Activated naive CD4-positive, alpha-beta T cell treated with anti-CD3 and anti-CD28 coated beads, Interleukin-2, amount 10 ng/mL, durations not matched to agents 7 days and 5 days (primary cell): ENCODE measurements at regions not wholly inside any gene's neighbourhood (a gene's known extent, or its start where the extent isn't known, plus 50 kb on each side); places are given as distances from the start of the nearest gene placed in this dataset.

Source experiments
- CTCF ChIA-PET: fragments of 350-600 bp; sonication (Branson Sonifier 250); formaldehyde crosslinking; loops from one replicate; lab custom pipeline; 2021; ENCODE audit warnings: antibody characterized with exemption; lab: Charles Lee
- DNase-seq: peaks from one replicate; pipeline ENCODE4 v3.0.0-alpha.2; 2020
- H3K27ac Mint-ChIP-seq: one replicate; pipeline ENCODE4 v1.8.0; 2021; ENCODE audit warnings: mild to moderate bottlenecking, moderate library complexity, mixed read lengths
- H3K27me3 Mint-ChIP-seq: one replicate; pipeline ENCODE4 v1.8.0; 2021; ENCODE audit warnings: mild to moderate bottlenecking, mixed read lengths
- H3K36me3 Mint-ChIP-seq: one replicate; pipeline ENCODE4 v1.8.0; 2021; ENCODE audit warnings: mixed read lengths
- H3K4me1 Mint-ChIP-seq: one replicate; pipeline ENCODE4 v1.8.0; 2021; ENCODE audit warnings: mixed read lengths
- H3K4me3 Mint-ChIP-seq: one replicate; pipeline ENCODE4 v1.8.0; 2021; ENCODE audit warnings: mild to moderate bottlenecking, moderate library complexity, mixed read lengths
- H3K9me3 Mint-ChIP-seq: one replicate; pipeline ENCODE4 v1.8.0; 2021; ENCODE audit warnings: mixed read lengths

DNA sequence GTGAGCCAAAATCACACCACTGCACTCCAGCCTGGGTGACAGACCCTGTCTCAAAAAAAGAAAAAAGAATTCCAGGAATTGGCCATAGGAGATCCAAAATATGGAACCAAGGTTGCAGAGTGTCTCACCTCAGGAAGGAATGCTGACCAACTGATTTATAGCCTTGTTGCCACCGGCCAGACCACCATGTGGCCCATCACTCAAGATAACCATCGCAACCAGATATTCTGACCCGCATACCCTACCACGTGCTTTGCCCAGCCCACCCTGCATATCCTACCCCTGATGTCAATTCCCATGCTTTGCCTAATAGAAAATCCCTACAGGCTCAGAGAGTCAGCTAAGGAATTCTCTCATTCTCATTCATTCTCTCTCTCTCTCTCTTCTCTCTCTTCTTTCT is 95.1 kb upstream of the DOCK9 start:
- no peaks in the 10 kb centered on the region for H3K27me3 Mint-ChIP-seq
- peak overlapping the region; percentile 44 for H3K27ac Mint-ChIP-seq
- peaks cover 24% of the 10 kb centered on the region for H3K9me3 Mint-ChIP-seq
- peaks cover 76% of the 10 kb centered on the region for H3K36me3 Mint-ChIP-seq
- DNase-seq = no peak
- CTCF ChIA-PET = no interaction called here
- no peak overlapping the region for H3K4me3 Mint-ChIP-seq
- H3K4me1 Mint-ChIP-seq = peaks cover 74% of the 10 kb centered on the region

DNA sequence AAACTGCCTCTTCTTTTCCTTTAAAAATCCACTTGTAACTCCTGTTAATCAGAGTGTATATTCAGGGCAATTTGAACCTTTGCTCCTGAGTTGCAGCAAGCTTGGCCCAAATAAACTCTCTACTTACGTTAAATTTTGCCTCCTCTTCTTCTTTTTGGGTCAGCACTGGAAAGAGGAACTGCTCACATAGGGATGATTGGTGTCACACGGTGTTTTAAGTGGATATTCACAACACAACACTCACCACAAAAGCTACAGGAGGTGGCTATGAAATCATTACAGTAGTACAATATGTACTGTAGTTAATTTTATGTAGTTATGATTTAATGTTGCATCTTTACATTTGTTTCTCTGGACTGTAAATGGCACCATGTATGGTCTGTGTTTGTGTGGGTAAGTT is 96.8 kb upstream of the DOCK9 start:
- H3K4me3 Mint-ChIP-seq = no peak overlapping the region
- peak overlapping the region; percentile 54 for H3K27ac Mint-ChIP-seq
- peaks cover 66% of the 10 kb centered on the region for H3K36me3 Mint-ChIP-seq
- H3K9me3 Mint-ChIP-seq = peaks cover 24% of the 10 kb centered on the region
- H3K4me1 Mint-ChIP-seq = peaks cover 83% of the 10 kb centered on the region
- no peak for DNase-seq
- CTCF ChIA-PET = no interaction called here
- no peaks in the 10 kb centered on the region for H3K27me3 Mint-ChIP-seq

- peaks cover 66% of the 10 kb centered on the region for H3K36me3 Mint-ChIP-seq
- no peaks in the 10 kb centered on the region for H3K27me3 Mint-ChIP-seq
- CTCF ChIA-PET = interaction anchor here (0.7 kb wide), 1 partner anchor 62 kb away, joined by 4 read pairs; no protein-coding TSS in a partner anchor
- peaks cover 24% of the 10 kb centered on the region for H3K9me3 Mint-ChIP-seq
- peak overlapping the region; percentile 48 for H3K4me3 Mint-ChIP-seq
- H3K27ac Mint-ChIP-seq = peak overlapping the region; percentile 97
- peak; percentile 54 for DNase-seq
- peaks cover 89% of the 10 kb centered on the region for H3K4me1 Mint-ChIP-seq
These were observed 97.7 kb upstream of the DOCK9 start for GRCh38 chr13:99075268-99076191.

- peak; percentile 34 for DNase-seq
- CTCF ChIA-PET = interaction anchor here (0.9 to 2.1 kb wide), 3 partner anchors 44 to 188 kb away, joined by 3 to 5 read pairs (median 3); no protein-coding TSS in a partner anchor
- peaks cover 82% of the 10 kb centered on the region for H3K4me1 Mint-ChIP-seq
- H3K4me3 Mint-ChIP-seq = no peak overlapping the region
- H3K9me3 Mint-ChIP-seq = peaks cover 16% of the 10 kb centered on the region
- H3K27ac Mint-ChIP-seq = peak overlapping the region; percentile 70
- H3K36me3 Mint-ChIP-seq = peaks cover 52% of the 10 kb centered on the region
- no peaks in the 10 kb centered on the region for H3K27me3 Mint-ChIP-seq
These were observed 100.3 kb upstream of the DOCK9 start for GRCh38 chr13:99078017-99078771.

GRCh38 chr13:99080131-99080530 is 102.3 kb upstream of the DOCK9 start:
- no peaks in the 10 kb centered on the region for H3K27me3 Mint-ChIP-seq
- DNase-seq = no peak
- H3K4me1 Mint-ChIP-seq = peaks cover 82% of the 10 kb centered on the region
- CTCF ChIA-PET = no interaction called here
- no peak overlapping the region for H3K27ac Mint-ChIP-seq
- H3K36me3 Mint-ChIP-seq = peaks cover 44% of the 10 kb centered on the region
- no peak overlapping the region for H3K4me3 Mint-ChIP-seq
- H3K9me3 Mint-ChIP-seq = no peaks in the 10 kb centered on the region

DNA sequence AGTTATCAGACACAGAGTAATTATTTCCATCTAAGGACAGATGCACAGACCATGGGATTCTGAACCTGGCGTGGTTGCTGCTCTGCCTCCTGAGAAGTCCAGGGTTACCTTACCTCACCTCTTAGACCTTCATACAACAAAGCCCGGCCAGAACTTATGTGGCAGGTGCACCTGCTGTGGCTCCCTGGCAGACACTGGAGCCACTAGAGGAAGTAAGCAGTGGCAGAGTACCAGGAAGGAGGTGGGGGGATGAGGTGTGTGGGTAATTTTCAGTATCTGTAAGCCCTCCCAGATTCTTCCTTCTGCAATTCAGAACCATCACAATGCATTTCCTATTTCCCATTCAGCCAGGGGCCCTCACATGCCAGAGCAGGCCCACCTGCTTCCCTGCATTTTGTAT is 106.1 kb upstream of the DOCK9 start:
- Mint-ChIP-seq H3K27me3 (no peaks in the 10 kb centered on the region), H3K4me3 (peak overlapping the region; percentile 96), H3K27ac (peak overlapping the region; percentile 79), H3K36me3 (peaks cover 24% of the 10 kb centered on the region), H3K9me3 (no peaks in the 10 kb centered on the region), H3K4me1 (peaks cover 57% of the 10 kb centered on the region)
- CTCF ChIA-PET = interaction anchor here (0.7 to 1.2 kb wide), 2 partner anchors 55 to 175 kb away, joined by 3 to 4 read pairs; no protein-coding TSS in a partner anchor
- DNase-seq = peak; percentile 36

DNA sequence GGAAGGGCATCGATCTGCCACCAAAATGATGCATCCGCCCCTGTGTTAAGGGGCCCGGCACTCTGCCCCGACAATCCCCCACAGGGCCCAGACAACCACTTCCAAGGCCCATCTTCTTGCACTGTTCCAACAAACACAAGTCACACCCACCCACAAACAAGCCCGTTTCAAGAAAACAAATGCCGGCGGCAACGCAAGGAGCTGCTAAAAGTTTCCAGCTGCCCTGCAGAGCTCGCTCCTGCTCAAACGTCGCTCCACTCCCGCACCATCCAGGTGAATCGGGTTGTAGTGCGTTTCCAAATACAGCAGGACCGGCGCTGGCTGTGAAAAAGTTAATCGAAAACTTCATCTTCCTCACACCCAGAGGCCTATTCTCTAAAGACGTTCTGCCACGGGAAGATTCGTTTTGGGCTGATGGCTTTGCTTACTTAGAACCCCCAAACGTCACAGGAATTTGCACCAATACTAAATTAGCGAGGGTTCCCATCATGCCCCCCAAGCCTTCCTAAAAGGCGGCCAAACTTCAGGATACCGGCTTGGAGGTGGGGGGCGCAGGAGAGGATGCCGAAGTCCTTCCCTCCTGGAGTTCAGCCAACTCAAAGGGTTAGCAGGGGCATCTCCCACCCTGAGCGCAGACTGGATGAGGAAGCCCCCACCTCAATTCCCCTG is 107.4 kb upstream of the DOCK9 start:
- peaks cover 54% of the 10 kb centered on the region for H3K4me1 Mint-ChIP-seq
- H3K27ac Mint-ChIP-seq = peak overlapping the region; percentile 95
- CTCF ChIA-PET = interaction anchor here (0.7 kb wide), 1 partner anchor 21 kb away, joined by 3 read pairs; no protein-coding TSS in a partner anchor
- H3K9me3 Mint-ChIP-seq = no peaks in the 10 kb centered on the region
- H3K36me3 Mint-ChIP-seq = peaks cover 22% of the 10 kb centered on the region
- DNase-seq = peak; percentile 33
- H3K4me3 Mint-ChIP-seq = peak overlapping the region; percentile 96
- H3K27me3 Mint-ChIP-seq = no peaks in the 10 kb centered on the region

DNA sequence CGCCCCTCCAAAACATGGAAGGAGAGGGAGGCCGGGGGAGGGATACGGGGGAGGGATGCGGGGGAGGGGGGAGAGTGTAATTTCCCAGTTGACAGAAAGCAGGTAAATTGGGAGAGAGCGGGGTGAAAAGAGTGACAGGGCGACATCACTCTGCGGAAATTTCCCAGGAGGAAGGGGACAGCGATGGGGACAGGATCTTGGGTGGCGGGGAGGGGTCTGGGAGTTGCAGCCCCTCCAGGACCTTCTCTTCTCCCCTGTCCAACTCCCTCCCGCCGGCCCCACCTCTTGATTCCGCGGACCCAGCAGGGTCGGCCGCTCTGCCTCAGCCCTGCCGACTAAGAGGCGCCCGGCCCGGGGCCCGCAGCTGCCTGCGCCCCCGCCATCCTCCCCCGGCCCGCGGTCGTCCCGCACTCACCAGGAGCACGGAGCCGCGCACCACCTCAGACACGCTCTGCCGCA is 108.0 kb upstream of the DOCK9 start:
- peak overlapping the region; percentile 96 for H3K4me3 Mint-ChIP-seq
- DNase-seq = no peak
- H3K36me3 Mint-ChIP-seq = peaks cover 16% of the 10 kb centered on the region
- H3K27me3 Mint-ChIP-seq = no peaks in the 10 kb centered on the region
- H3K4me1 Mint-ChIP-seq = peaks cover 48% of the 10 kb centered on the region
- no peaks in the 10 kb centered on the region for H3K9me3 Mint-ChIP-seq
- CTCF ChIA-PET = no interaction called here
- H3K27ac Mint-ChIP-seq = peak overlapping the region; percentile 95

GRCh38 chr13:99086267-99087097 is 108.6 kb upstream of the DOCK9 start:
- peaks cover 12% of the 10 kb centered on the region for H3K36me3 Mint-ChIP-seq
- H3K4me1 Mint-ChIP-seq = peaks cover 46% of the 10 kb centered on the region
- CTCF ChIA-PET = interaction anchor here (0.9 to 2.4 kb wide), 2 partner anchors 35 to 40 kb away, joined by 3 to 10 read pairs; no protein-coding TSS in a partner anchor
- peak; percentile 80 for DNase-seq
- H3K9me3 Mint-ChIP-seq = no peaks in the 10 kb centered on the region
- no peaks in the 10 kb centered on the region for H3K27me3 Mint-ChIP-seq
- peak overlapping the region; percentile 96 for H3K4me3 Mint-ChIP-seq
- H3K27ac Mint-ChIP-seq = peak overlapping the region; percentile 99

GRCh38 chr13:99087098-99087953 is 109.5 kb upstream of the DOCK9 start:
- DNase-seq = peak; percentile 95
- peaks cover 12% of the 10 kb centered on the region for H3K36me3 Mint-ChIP-seq

DNA sequence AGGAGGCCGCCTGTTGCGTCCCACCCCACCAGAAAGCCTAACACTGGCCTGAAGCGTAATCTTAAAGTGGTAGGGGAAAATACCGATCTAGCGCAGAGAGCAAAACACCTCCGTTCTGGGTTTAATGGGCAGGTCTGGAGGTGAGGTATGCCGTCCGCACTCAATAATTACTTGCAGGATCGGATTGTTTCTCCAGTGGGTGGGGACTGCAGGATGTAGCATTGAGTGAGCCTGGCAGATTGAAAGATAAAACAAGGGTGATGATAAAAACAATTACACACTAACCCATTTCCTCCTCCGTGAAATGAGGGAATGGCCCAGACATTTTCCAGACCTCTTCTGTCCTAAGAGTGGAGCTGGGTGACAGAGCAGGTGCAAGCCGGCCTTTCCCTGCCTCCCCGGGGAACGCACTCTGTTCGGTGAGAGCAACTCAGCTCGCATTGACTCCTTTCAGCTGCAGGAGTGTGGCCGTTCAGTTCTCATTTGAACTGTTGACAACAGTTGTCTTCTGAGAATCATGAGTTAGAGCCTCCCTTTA is 110.2 kb upstream of the DOCK9 start:
- Mint-ChIP-seq H3K36me3 (peaks cover 12% of the 10 kb centered on the region), H3K4me3 (peak overlapping the region; percentile 86), H3K9me3 (no peaks in the 10 kb centered on the region), H3K27ac (peak overlapping the region; percentile 99), H3K4me1 (peaks cover 41% of the 10 kb centered on the region), H3K27me3 (no peaks in the 10 kb centered on the region)
- DNase-seq = peak; percentile 58
- CTCF ChIA-PET = interaction anchor here (0.8 to 2.4 kb wide), 5 partner anchors 37 to 219 kb away, joined by 3 to 10 read pairs (median 3); no protein-coding TSS in a partner anchor

More at GRCh38 chr13:99087098-99087953, 109.5 kb upstream of the DOCK9 start:
- CTCF ChIA-PET = interaction anchor here (0.9 to 2.4 kb wide), 3 partner anchors 36 to 58 kb away, joined by 3 to 10 read pairs (median 3); no protein-coding TSS in a partner anchor
- peak overlapping the region; percentile 86 for H3K4me3 Mint-ChIP-seq
- H3K4me1 Mint-ChIP-seq = peaks cover 46% of the 10 kb centered on the region
- no peaks in the 10 kb centered on the region for H3K9me3 Mint-ChIP-seq
- peak overlapping the region; percentile 99 for H3K27ac Mint-ChIP-seq
- H3K27me3 Mint-ChIP-seq = no peaks in the 10 kb centered on the region

DNA sequence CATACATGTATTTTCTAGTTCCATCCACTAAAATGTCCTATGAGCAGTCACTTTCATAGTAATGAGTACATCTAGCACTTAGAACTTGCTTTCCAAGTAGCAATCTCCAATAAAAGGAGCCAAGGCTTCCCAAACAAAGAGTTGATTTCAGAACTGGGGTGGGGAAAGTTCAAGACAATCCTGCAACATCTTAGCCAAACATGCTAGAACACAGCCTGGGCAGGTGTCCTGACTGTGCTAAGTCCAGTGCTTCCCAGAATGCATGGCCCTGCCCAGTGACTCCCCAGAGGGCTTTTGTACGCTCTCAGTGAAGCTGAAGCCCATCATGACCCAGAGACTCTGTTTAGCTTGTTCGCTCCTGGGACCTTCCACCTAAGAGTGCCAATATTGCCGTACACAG is 106.7 kb upstream of the UBAC2 start:
- H3K36me3 Mint-ChIP-seq = no peaks in the 10 kb centered on the region
- CTCF ChIA-PET = interaction anchor here (0.6 kb wide), 1 partner anchor 20 kb away, joined by 3 read pairs; no protein-coding TSS in a partner anchor
- H3K4me1 Mint-ChIP-seq = peaks cover 8% of the 10 kb centered on the region
- peaks cover 5% of the 10 kb centered on the region for H3K27me3 Mint-ChIP-seq
- H3K9me3 Mint-ChIP-seq = no peaks in the 10 kb centered on the region
- no peak for DNase-seq
- H3K4me3 Mint-ChIP-seq = no peak overlapping the region
- H3K27ac Mint-ChIP-seq = no peak overlapping the region
